Chondrocyte (in vitro differentiated cells): ENCODE measurements at regions not wholly inside any gene's neighbourhood (a gene's known extent, or its start where the extent isn't known, plus 50 kb on each side); places are given as distances from the start of the nearest gene placed in this dataset.

Source experiments
- DNase-seq: peaks from one replicate; pipeline ENCODE4 v3.0.0; 2021; ENCODE audit warnings: mixed read lengths, low spot score
- H3K27ac Mint-ChIP-seq: one replicate; pipeline ENCODE4 v1.8.0; 2021; ENCODE audit warnings: mild to moderate bottlenecking, moderate library complexity, mixed read lengths; ENCODE audit not compliant: unreplicated experiment
- H3K27me3 Mint-ChIP-seq: 2 replicates; pipeline ENCODE4 v1.8.0; 2021; ENCODE audit warnings: low read depth, mixed read lengths
- H3K36me3 Mint-ChIP-seq: 2 replicates; pipeline ENCODE4 v1.8.0; 2021; ENCODE audit warnings: low read depth, mixed read lengths
- H3K4me1 Mint-ChIP-seq: 2 replicates; pipeline ENCODE4 v1.8.0; 2021; ENCODE audit warnings: low read depth, mild to moderate bottlenecking, mixed read lengths
- H3K4me3 Mint-ChIP-seq: one replicate; pipeline ENCODE4 v1.8.0; 2021; ENCODE audit warnings: mild to moderate bottlenecking, moderate library complexity, mixed read lengths; ENCODE audit not compliant: unreplicated experiment
- H3K9me3 Mint-ChIP-seq: 2 replicates; pipeline ENCODE4 v1.8.0; 2021; ENCODE audit warnings: low read depth, mixed read lengths
- CTCF ChIP-seq: fragments of 200-600 bp; sonication (generic); IDR thresholded peaks from 2 replicates; pipeline ENCODE4 v1.5.0; 2021; ENCODE audit warnings: antibody characterized with exemption, mild to moderate bottlenecking, moderate library complexity

GRCh38 chr1:113211467-113211866 is 138.5 kb downstream of the LRIG2 start:
- H3K36me3 Mint-ChIP-seq = peaks cover 3% of the 10 kb centered on the region
- no peak overlapping the region for H3K27ac Mint-ChIP-seq
- H3K4me1 Mint-ChIP-seq = no peaks in the 10 kb centered on the region
- peaks cover 17% of the 10 kb centered on the region for H3K9me3 Mint-ChIP-seq
- no peak overlapping the region for H3K4me3 Mint-ChIP-seq
- H3K27me3 Mint-ChIP-seq = peaks cover 19% of the 10 kb centered on the region
- no peak for TF ChIP-seq CTCF
- no peak for DNase-seq

GRCh38 chr1:113215015-113215414 is 142.0 kb downstream of the LRIG2 start:
- no peak for TF ChIP-seq CTCF
- Mint-ChIP-seq H3K36me3 (peaks cover 3% of the 10 kb centered on the region), H3K27me3 (peaks cover 9% of the 10 kb centered on the region), H3K27ac (no peak overlapping the region), H3K4me3 (no peak overlapping the region), H3K4me1 (no peaks in the 10 kb centered on the region), H3K9me3 (peaks cover 17% of the 10 kb centered on the region)
- DNase-seq = no peak

GRCh38 chr1:113216664-113217063 is 143.7 kb downstream of the LRIG2 start:
- TF ChIP-seq CTCF = no peak
- H3K27ac Mint-ChIP-seq = no peak overlapping the region
- H3K4me3 Mint-ChIP-seq = no peak overlapping the region
- H3K9me3 Mint-ChIP-seq = peaks cover 17% of the 10 kb centered on the region
- H3K27me3 Mint-ChIP-seq = peaks cover 5% of the 10 kb centered on the region
- no peak for DNase-seq
- H3K4me1 Mint-ChIP-seq = no peaks in the 10 kb centered on the region
- peaks cover 3% of the 10 kb centered on the region for H3K36me3 Mint-ChIP-seq

- Mint-ChIP-seq H3K4me1 (no peaks in the 10 kb centered on the region), H3K36me3 (peaks cover 3% of the 10 kb centered on the region), H3K9me3 (peaks cover 17% of the 10 kb centered on the region), H3K27ac (no peak overlapping the region), H3K4me3 (no peak overlapping the region), H3K27me3 (peaks cover 4% of the 10 kb centered on the region)
- no peak for DNase-seq
- TF ChIP-seq CTCF = no peak
Observed at GRCh38 chr1:113217447-113218208, 144.6 kb downstream of the LRIG2 start.

GRCh38 chr1:113219377-113219776 is 146.4 kb downstream of the LRIG2 start:
- no peak for DNase-seq
- Mint-ChIP-seq H3K27ac (no peak overlapping the region), H3K4me1 (no peaks in the 10 kb centered on the region)

More at GRCh38 chr1:113219377-113219776, 146.4 kb downstream of the LRIG2 start:
- H3K27me3 Mint-ChIP-seq = peaks cover 1% of the 10 kb centered on the region
- H3K36me3 Mint-ChIP-seq = no peaks in the 10 kb centered on the region
- peak; percentile 38 for TF ChIP-seq CTCF
- no peak overlapping the region for H3K4me3 Mint-ChIP-seq
- peaks cover 12% of the 10 kb centered on the region for H3K9me3 Mint-ChIP-seq
